ENCODE measurements at regions not wholly inside any gene's neighbourhood (a gene's known extent, or its start where the extent isn't known, plus 50 kb on each side); places are given as distances from the start of the nearest gene placed in this dataset.

DNA sequence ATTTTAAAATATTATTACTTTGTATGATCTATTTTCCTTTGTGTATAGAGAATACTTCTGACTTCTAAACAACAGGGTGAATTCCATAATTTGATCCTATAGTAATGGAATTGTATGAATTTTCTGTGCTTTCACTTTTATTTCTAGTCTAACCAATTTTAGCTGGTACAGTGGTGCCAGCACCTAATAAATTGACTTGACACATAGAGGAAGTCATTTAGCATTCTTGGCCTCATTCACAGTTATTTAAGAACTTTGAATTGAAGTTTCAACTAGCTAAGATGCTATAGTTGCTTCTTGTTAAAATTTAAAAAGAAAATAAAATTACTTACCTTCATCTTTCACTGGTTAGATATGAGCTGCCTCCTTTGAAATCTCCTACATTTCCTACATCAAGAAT, 220.4 kb downstream of the CPS1 start:
- TF ChIP-seq, protein P1, sequence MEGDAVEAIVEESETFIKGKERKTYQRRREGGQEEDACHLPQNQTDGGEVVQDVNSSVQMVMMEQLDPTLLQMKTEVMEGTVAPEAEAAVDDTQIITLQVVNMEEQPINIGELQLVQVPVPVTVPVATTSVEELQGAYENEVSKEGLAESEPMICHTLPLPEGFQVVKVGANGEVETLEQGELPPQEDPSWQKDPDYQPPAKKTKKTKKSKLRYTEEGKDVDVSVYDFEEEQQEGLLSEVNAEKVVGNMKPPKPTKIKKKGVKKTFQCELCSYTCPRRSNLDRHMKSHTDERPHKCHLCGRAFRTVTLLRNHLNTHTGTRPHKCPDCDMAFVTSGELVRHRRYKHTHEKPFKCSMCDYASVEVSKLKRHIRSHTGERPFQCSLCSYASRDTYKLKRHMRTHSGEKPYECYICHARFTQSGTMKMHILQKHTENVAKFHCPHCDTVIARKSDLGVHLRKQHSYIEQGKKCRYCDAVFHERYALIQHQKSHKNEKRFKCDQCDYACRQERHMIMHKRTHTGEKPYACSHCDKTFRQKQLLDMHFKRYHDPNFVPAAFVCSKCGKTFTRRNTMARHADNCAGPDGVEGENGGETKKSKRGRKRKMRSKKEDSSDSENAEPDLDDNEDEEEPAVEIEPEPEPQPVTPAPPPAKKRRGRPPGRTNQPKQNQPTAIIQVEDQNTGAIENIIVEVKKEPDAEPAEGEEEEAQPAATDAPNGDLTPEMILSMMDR (optimal IDR thresholded peaks at IDR 0.05 in 1 of 3, IDR thresholded peaks at IDR 0.05 in 1 of 3, conservative IDR thresholded peaks at IDR 0.05 in 1 of 3; ENCODE audit: extremely low read depth in 1 of 3, insufficient read depth in 2 of 3, low read length in 3 of 3) = no peak
- TF ChIP-seq EZH2 (IDR thresholded peaks at IDR 0.05; ENCODE audit: low read length) = no peak

All from keratinocyte (primary cell).